A204.1 (cell line): ENCODE measurements at regions not wholly inside any gene's neighbourhood (a gene's known extent, or its start where the extent isn't known, plus 50 kb on each side); places are given as distances from the start of the nearest gene placed in this dataset.

ENCODE experiments used
- FAIRE-seq: peaks from 2 replicates; lab custom pipeline; 2012; peaks lifted over from hg19 to GRCh38; lab: Jason Lieb, UNC

DNA sequence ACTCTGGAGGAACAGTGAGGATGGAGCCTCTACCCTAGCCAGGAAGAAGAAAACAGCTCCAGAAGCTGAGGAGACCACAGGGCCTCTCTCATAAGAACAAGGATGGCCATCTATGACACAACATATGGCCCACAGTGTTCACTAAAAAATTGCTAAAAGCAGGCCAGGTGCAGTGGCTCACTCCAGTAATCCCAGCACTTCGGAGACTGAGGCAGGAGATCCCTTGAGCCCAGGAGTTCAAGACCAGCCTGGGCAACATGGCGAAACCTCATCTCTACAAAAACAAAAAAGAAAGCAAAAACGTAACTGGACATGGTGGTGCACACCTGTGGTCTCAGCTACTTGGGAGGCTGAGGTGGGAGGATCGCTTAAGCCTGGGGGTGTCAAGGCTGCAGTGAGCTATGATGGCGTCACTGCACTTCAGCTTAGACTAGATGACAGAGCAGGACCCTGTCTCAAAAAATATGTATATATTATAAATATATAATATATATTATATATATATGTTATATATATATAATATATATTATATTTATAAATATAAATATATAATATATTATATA, 103.1 kb downstream of the TOMM20 start:
- no peak for FAIRE-seq

DNA sequence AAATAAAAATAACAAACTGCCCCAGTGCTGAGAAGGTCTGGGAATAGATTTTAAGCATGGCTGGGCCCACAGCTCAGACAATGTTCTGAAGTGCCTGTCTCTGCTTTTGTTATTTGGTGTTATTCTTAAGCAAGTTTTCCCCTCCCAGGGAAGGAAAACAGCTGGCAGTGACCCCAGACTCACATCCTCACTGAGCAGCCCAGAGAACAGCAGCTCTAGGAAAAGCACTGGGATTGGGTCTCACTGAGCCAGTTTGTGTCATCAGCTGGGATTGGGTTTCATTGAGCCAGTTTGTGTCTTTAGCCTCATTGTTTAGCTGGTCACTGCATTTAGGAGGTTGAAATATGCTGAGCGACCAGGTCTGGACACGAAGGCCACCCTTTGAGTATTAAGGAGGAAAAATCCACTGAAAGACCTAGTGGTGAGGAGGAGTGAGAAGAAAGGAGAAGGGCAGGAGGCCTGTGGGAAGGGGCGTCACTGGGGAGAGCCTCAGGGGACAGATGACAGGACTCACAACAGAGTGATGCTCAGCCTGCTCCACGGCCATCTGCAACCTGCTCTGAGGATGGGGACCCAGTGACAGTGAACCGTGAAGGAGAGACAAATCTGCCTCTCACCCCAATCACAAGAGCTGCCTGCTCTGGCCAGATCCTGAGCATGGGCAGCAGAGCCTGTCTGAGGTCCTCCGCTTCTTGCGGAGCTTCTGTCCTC, 103.8 kb downstream of the TOMM20 start:
- no peak for FAIRE-seq

DNA sequence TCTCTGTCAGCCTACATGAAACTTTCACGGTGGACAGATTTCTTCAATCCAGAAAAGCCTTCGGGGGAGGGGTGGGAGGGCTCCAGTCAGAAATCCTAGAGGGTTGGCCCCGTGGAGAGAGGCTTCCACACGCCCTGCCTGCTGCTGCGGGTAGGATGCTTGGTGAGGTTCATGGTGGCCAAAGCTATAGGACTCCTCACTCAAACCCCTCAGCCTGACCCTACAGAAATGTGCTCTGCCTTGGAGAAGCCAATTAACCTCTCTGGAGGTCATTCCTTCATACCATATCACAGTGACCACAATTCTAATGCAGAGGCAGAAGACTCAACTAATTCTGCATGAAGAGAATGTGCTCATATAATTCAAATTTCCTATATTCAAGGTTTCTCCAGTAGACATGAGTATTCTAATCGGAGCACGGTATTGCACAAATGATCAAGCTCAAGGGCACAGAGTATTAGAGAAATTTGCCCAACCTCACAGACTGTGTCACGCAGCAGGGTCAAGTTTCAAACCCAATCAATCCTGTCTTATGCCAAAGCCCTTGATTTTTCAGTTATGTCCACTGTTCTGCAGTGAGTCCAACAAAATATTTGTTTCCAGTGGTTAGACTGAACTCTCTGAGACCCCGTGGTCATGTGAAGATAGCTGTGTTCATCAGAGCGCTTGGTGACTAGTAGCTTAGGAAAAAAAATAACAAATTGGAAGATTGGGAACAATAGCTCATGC, 104.8 kb downstream of the TOMM20 start:
- FAIRE-seq, result no peak

DNA sequence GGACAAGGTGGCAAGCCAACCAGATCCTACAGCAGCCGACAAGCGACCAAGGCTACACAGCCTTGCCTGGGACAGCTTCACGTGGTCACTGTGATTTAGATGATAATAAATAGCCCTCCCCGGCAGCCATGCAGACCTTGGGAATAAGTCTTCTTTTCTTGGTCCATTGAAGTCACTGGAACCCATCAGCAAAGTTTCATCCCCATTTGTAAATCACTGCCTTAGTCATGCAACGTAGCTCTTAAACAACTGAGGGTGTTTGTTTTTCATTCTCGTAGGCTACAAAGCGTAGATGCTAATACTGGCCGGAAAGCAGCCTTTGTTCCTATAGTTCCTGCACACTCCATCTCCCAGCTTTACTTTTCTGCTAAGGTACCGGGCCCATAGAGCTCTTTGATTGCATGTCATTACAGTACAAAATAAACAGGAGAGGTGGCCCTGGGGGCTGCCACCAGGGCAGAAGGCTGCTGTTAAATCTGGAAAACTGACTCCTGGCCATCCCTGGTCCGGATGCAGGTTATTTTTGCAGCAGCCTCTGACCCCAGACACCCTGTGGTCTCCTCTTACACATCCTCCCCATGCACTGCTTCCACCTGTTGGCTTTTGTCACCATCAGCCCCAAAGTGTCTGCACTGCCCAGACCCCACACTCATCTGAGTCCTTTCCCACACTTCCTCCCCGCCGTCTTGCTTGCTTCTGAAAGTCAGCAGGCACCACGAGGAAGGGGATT, 105.5 kb downstream of the TOMM20 start:
- no peak for FAIRE-seq

DNA sequence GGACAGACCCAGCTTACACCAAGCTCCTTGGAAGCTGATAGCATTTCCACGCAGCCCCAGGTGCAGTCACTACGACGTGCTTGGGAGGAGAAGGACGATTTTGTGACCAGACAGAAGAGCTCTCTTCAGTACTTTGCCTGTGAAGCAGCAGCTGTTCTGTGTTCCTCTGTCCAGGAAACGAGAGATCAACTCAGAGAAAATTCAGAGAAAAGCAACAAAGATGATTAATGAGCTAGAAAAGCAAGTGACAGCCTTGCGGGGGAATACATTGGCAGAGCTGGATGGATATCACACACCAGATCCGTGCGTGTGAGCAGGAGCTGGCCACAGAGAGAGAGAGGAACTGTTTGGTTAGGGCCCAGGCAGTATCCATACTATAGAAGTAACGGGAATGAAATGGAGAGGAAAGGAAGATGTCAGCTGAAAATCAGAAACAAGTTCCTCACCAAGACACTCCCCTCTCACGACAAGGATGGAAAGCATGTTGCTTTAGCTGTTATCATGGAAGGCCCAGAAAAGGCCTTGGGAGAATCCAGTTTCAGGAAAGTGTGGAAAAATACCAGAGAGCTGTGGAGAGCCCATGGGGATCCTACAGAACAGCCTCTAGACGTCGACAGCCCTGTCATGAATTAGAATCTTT, 106.2 kb downstream of the TOMM20 start:
- no peak for FAIRE-seq

DNA sequence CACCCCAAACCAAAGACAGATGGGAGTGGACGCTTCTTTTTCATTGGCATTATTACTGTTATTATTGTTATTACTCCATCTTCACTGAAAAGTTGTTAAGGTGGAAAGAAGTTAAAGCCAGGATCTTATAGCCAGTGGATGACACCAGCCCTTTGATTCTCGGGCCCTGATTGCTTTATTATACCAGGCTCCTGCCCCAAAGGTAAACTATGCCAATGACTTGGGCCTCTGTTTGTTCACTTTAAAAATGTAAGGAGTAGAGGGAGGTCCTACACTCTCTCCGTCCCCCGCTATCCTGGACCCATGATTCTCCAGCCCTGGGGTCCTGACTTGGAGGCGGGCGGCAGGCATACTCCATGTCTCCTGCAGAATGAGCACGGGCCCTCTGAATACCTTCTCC, 106.8 kb downstream of the TOMM20 start:
- no peak for FAIRE-seq

DNA sequence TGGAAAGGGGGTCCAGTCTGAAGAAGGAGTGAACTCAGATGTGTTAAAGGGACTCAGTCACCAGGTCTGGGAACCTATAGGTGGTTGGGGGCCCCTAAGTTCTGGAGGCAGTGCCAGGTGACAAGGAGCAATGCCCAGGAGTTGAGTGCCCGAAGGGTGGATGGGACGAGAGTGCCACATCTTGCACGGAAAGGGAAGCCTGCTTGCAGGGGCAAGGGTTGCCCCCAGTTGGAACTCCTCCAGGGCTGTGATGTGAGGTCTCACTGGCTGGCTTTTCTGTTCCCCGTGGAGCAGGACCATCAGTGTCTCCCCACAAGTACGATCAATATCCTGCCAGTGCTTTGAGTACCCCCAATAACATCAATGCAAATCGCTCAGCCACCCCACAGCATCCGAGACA, 107.3 kb downstream of the TOMM20 start:
- FAIRE-seq, result no peak

DNA sequence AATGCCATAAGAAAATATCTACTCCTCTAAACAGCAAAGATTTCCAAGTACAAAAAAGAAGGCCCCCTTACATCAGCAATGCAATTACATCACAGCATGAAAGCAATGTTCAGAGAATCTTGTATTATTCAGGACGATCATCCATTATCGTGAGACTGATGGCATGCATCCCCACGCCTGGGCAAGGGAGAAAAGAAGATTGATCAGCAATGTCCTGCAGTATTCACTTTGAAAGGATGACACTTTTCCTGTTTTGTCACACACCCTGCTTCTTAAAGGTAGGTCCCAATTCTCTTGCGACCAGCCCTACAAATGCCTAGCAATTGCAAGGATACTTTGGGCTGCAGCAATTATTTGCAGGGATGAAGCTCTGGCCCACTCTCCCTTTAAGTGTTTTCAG, 108.7 kb downstream of the TOMM20 start:
- FAIRE-seq, result no peak

DNA sequence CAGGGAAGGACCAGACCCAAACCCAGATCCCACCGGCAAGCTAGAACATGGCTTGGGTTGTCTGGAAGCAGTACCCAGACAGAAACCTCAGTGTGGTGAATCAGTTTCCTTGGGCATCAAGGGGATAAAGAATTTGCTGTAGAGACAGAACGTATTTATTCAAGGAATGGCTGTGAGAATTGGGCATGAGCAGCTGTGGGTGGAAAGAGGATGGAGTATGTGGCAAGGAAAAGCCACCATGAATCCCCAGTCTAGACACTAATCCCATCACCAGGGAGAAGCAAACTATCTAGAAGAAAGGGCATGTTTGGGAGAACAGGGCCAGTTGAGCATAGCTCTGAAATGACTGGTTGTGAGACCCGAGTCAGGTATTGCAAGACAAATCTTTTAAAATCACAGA, 109.2 kb downstream of the TOMM20 start:
- FAIRE-seq, result no peak

DNA sequence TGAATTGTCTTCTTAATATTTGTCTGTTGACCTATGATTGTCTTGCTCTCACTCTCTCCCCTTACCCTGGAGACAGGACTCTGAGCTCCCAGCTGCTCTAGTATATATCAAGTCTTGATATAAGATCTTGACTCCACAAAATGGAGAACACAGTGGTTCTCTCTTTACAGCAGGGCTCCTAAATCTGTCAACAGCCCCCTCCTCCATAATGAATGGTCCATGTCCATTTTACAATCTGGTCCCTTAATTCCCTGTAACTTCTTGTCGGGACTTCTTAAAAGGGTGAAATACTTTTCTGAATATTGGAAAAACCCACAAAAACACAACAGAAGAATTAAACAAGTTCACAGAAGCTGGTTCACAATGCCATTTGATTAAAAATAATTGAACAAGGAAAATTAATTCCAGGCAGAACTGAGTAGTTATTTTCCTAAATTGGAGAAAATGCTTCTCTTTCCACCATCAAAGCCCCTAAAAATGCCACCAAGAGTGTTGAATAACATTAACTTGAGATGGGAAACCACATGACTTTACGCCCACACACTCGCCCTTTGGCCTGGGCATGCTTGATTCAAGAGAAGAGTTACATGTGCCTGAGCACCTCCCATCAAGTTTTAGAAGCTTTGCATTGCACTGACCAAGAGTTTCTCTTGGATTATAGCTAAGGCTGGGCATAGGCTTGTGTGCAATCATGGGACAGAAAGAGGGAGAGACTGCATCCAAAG, 109.8 kb downstream of the TOMM20 start:
- no peak for FAIRE-seq

DNA sequence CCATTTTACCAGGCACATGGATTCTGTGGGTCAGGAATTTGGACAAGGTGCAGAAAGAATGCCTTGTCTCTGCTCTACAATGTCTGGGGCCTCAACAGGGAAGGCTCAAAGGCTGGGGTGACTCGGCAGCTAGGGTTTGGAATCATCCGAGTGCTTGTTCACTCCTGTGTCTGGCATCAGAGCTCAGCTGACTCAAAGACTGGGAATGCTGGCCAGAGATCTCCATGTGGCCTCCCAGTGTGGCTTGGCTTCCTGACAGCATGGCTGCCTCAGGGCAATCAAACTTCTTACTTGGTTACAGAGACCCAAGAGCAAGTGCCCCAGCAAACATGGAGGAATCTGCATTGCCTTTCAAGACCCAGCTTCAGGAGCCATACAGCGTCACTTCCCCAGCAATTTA, 110.5 kb downstream of the TOMM20 start:
- no peak for FAIRE-seq

DNA sequence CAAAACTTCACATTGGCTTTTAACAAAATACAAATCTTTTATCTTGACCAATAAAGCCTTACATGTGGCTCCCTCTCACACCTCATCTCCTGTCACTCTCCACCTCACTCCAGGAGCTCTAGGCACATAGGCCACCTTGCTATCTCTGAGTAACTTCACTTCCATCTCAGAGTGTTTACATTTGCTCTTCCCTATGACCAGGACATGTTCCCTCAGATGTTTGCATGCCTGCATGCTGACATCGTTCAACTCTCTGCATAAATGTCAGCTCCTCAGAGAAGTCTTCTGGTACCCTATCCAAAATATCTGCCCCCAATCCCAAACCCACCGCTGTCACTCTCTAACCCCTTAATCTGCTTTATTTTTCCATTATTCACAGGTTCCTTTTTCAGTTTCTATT, 110.9 kb downstream of the TOMM20 start:
- no peak for FAIRE-seq

DNA sequence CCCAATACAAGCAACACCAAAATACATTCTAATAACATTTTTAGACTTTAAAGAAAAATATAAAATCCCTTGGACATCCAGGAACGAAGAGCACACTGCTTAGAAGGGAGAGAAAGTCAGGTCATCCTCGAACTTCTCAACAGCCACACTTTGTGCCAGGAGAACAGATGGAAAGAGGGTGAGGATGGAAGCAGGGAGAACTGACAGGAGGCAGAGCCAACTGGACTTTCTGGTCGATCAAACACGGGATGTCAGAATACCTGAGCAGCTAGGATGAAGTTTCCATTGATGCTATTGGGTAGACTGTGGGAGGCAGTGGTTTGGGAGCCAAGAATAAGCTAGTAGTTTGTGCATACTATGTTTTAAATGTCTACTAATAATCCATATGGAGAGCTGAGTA, 111.4 kb downstream of the TOMM20 start:
- FAIRE-seq, result no peak

DNA sequence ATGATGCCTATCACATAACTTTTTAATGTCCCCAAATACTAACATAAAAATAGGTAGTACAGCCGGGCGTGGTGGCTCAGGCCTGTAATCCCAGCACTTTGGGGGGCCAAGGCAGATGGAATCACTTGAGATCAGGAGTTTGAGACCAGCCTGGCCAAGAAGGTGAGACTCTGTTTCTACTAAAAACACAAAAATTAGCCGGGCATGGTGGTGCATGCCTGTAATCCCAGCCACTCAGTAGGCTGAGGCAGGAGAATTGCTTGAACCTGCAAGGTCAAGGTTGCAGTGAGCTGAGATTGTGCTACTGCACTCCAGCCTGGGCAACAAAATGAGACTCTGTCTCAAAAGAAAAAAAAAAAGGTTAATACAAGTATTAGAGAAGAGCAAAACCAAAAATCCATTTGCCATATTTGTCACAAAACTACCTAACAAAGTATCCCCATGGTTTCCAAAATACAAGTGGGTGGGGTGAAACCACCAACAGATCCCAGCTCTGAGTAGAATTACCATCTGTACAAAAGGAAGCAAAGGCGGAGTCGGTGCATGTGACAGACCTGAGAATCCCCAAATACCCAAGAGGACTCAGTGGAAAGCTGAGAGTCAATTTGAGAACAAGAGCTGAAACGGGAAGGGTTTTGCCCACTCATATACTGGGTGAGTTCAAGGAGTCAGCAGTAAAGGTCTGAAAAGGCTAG, 113.2 kb downstream of the TOMM20 start:
- no peak for FAIRE-seq

DNA sequence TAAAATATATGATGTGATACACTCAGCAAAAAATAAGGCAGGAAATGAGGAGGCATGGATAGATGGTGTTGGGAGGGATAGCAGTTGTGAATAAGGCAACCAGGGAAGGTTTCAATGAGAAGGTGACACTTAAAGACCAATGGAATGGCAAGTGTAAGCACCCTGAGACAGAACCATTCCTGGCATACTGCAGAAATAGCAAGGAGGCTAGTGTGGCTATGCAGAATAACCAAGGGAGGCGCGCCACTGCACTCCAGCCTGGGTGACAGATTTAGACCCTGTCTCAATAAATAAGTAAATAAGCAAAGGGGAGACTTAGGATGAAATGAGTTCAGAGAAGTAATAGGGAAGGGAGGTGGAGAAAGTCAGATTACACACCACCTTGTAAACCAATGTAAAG, 113.9 kb downstream of the TOMM20 start:
- FAIRE-seq, result no peak

DNA sequence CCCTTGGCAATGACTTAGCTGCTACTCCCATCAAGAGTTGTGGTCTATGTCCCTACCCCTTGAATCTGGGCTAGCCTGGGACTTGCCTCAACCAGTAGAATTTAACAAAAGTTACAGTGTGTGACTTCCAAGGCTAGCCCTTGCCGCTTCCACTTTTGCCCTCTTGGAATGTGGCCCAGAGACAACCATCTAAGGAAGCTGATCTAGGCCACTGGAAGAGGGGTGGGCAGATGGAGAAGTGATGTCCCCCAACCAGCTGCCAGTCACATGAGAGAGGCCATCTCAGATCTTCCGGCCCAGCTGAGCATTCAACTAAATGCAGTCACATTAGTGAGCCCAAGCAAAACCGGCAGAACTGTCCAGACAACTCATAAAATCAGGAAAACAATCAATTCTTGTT, 115.1 kb downstream of the TOMM20 start:
- no peak for FAIRE-seq

DNA sequence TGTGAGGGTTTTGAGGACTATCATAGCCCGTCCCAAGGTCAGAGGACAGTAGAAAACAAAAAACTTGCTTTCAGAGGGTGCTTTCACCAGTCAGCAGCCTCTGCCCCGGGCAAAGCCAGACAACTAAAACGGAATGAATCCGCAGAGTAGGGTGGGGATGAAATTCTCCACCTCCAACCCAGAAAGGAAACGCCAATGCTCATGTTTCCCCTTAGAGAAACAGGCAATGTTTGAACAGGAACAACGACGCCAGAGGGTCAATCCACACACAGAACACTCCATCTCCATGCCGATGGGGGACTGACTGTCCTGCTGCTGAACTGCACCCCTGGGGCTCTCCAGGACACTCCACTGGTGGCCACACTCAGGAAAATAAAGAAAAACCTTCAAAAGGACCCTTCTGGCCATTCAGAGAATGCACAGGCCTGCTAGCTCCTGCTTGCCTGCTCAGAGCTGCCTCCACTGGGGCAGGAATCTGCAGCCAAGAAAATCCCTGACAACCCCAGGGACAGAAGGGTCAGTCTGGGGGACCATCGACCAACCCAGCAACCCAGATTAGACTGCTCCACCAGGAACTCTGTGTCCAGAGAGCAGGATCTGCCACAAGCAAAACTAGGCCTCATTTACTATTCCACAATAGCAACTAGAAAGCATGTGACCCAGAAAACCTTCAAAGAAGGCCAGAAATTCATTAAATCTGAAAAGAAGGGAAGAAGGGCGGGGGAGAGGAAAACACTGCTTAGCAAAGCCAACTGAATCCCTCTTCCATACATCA, 116.0 kb downstream of the TOMM20 start:
- no peak for FAIRE-seq

DNA sequence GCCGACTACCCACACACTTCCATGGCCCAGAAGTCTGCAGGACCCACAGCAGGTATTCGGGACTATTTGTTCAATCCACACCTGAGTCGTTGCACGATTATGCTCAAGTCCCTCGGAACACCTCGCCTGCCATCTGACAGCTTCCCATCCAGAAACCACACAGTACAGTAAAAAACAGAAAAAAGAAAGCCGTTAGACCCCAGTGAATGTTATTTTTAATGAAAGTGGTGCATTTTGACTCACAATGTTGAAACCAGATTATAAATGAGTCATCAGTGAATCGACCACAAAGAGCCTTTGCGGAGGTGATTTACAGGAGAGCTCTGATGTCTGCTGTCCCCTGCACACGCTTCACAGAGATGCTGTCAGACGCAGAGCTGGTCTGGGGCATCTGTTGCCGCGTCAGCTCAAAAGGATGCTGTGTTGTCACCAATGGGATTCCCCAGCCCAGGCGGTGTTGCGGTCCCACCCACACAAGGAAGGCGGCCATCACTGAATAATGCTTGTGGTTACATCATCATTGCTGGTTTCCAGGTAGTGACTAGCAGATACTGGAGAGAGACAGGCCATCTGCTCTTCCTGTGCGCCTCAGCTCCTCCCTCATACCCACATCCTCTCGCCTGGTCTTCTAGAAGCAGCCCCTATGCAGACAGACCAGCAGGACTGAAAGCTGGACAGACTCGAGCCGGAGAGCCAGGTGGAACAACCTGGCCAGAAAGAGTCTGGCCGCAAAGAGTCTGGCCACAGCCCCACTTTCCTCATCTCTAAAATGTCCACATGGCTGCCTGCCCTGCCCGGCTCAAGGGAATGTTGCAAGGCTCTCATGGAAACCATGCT, 116.8 kb downstream of the TOMM20 start:
- no peak for FAIRE-seq

DNA sequence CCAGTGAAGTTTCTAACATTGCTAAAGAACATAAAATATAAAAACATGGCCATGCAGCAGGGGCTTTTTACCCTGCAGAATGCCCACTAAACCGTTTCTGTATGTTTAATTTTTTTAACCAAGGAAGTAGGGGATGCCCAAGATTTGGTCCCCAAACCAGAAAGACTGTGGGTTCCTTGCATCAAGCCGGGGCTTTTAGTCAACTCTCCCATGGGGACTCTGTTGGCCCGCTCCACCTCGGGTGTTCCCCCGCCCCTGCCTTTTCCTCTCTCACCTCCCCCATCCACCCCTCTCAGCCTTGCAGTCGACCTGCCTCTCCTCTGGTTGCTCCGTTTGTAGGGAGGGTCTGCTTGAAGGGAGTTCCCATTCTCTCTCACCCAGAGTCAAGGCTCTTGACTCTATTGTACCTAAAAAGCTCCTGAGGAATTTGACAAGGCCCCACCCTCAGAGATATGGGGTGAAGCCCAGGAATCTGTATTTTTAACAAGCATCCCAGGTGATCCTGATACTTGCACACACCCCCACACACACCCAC, 117.5 kb downstream of the TOMM20 start:
- no peak for FAIRE-seq
